SH-SY5Y (cell line): ENCODE measurements at regions not wholly inside any gene's neighbourhood (a gene's known extent, or its start where the extent isn't known, plus 50 kb on each side); places are given as distances from the start of the nearest gene placed in this dataset.

ENCODE experiments used
- GATA2 ChIP-seq: IDR thresholded peaks from 2 replicates; pipeline ENCODE4 v1.6.1; 2011; ENCODE audit warnings: mild to moderate bottlenecking, low read depth, low read length
- GATA3 ChIP-seq: IDR thresholded peaks from 2 replicates; pipeline ENCODE4 v1.6.1; 2011; ENCODE audit warnings: low read depth, mild to moderate bottlenecking, low read length, moderate library complexity

DNA sequence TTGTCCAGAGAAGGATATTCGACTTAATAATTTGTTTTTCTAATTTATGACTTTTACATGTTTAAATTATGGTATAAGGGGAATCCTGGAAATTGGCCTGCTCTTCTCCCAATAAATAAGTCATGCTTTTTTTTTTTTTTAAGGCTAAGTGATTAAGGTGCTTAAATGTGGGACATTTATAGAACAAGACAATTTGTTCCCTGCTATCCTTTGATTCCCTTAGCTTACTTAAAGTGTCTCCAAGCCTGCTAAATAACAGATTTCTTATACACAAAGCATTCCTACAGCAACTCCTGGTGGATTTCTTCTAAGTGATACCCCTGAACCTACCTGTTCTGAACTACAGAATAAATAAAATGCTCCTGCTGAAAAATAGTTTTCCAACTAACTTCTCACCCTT lies 233.0 kb upstream of the UGT8 start:
- TF ChIP-seq GATA2 (no peak), GATA3 (no peak)
